H9 (cell line): ENCODE measurements at regions not wholly inside any gene's neighbourhood (a gene's known extent, or its start where the extent isn't known, plus 50 kb on each side); places are given as distances from the start of the nearest gene placed in this dataset.

ENCODE experiments used
- DNase-seq: peaks from one replicate; pipeline ENCODE4 v3.0.0-alpha.2; 2017
- H2AFZ ChIP-seq: one replicate; pipeline ENCODE4 v1.6.1; 2013; ENCODE audit warnings: mild to moderate bottlenecking, low read length, control low read depth, moderate library complexity
- H2AK5ac ChIP-seq: 2 replicates; pipeline ENCODE4 v1.6.1; 2013; ENCODE audit warnings: low read length, control low read depth, mixed read lengths; ENCODE audit not compliant: insufficient read length
- H2BK120ac ChIP-seq: one replicate; pipeline ENCODE4 v1.6.1; 2013; ENCODE audit warnings: low read depth, mild to moderate bottlenecking, low read length, control low read depth, inconsistent platforms; ENCODE audit not compliant: poor library complexity, severe bottlenecking
- H2BK12ac ChIP-seq: 2 replicates; pipeline ENCODE4 v1.6.1; 2013; ENCODE audit warnings: low read length, control low read depth, mixed read lengths, low read depth; ENCODE audit not compliant: insufficient read length
- H2BK15ac ChIP-seq: 2 replicates; pipeline ENCODE4 v1.6.1; 2013; ENCODE audit warnings: low read depth, low read length, control low read depth
- H2BK20ac ChIP-seq: one replicate; pipeline ENCODE4 v1.6.1; 2013; ENCODE audit warnings: low read depth, mild to moderate bottlenecking, low read length, control low read depth, inconsistent platforms; ENCODE audit not compliant: poor library complexity, severe bottlenecking
- H2BK5ac ChIP-seq: 2 replicates; pipeline ENCODE4 v1.6.1; 2013; ENCODE audit warnings: low read length, control low read depth, mixed read lengths; ENCODE audit not compliant: insufficient read length
- H3K14ac ChIP-seq: 2 replicates; pipeline ENCODE4 v1.6.1; 2013; ENCODE audit warnings: low read length, control low read depth; ENCODE audit not compliant: insufficient read depth
- H3K18ac ChIP-seq: 2 replicates; pipeline ENCODE4 v1.6.1; 2013; ENCODE audit warnings: low read depth, mild to moderate bottlenecking, mixed read lengths, low read length, control low read depth; ENCODE audit not compliant: insufficient read length
- H3K23ac ChIP-seq: 2 replicates; pipeline ENCODE4 v1.6.1; 2013; ENCODE audit warnings: low read length, control low read depth, mixed read lengths, low read depth; ENCODE audit not compliant: insufficient read length
- H3K23me2 ChIP-seq: 2 replicates; pipeline ENCODE4 v1.6.1; 2013; ENCODE audit warnings: low read depth, mild to moderate bottlenecking, mixed read lengths, low read length, control low read depth; ENCODE audit not compliant: insufficient read length, poor library complexity, severe bottlenecking
- H3K27ac ChIP-seq: 2 replicates; pipeline ENCODE4 v1.5.1; 2013; ENCODE audit warnings: low read length, control low read depth, mixed read lengths, low read depth; ENCODE audit not compliant: insufficient read length
- H3K27me3 ChIP-seq: 2 replicates; pipeline ENCODE4 v1.6.1; 2013; ENCODE audit warnings: low read length, control low read depth, inconsistent platforms; ENCODE audit not compliant: insufficient read depth
- H3K4ac ChIP-seq: 2 replicates; pipeline ENCODE4 v1.6.1; 2013; ENCODE audit warnings: low read depth, mild to moderate bottlenecking, control low read depth, inconsistent platforms, low read length, moderate library complexity
- H3K4me1 ChIP-seq: 2 replicates; pipeline ENCODE4 v1.6.1; 2013; ENCODE audit warnings: low read length, control low read depth, inconsistent platforms; ENCODE audit not compliant: insufficient read depth
- H3K4me2 ChIP-seq: 2 replicates; pipeline ENCODE4 v1.6.1; 2013; ENCODE audit warnings: low read length, control low read depth, mixed read lengths; ENCODE audit not compliant: insufficient read length, insufficient read depth
- H3K56ac ChIP-seq: 2 replicates; pipeline ENCODE4 v1.6.1; 2013; ENCODE audit warnings: low read depth, mild to moderate bottlenecking, mixed read lengths, low read length, control low read depth; ENCODE audit not compliant: insufficient read length
- H3K79me1 ChIP-seq: 2 replicates; pipeline ENCODE4 v1.6.1; 2013; ENCODE audit warnings: low read depth, mild to moderate bottlenecking, moderate library complexity, low read length, control low read depth, inconsistent platforms; ENCODE audit not compliant: insufficient read depth, poor library complexity, severe bottlenecking
- H3K79me2 ChIP-seq: 2 replicates; pipeline ENCODE4 v1.6.1; 2013; ENCODE audit warnings: low read length, control low read depth, inconsistent platforms; ENCODE audit not compliant: insufficient read depth
- H3K9ac ChIP-seq: 2 replicates; pipeline ENCODE4 v1.6.1; 2013; ENCODE audit warnings: low read length, control low read depth, mixed read lengths; ENCODE audit not compliant: insufficient read length; ENCODE audit errors: extremely low read depth
- H3K9me3 ChIP-seq: one replicate; pipeline ENCODE4 v1.6.1; 2013; ENCODE audit warnings: low read depth, low read length, inconsistent platforms; ENCODE audit not compliant: control insufficient read depth
- H3T11ph ChIP-seq: one replicate; pipeline ENCODE4 v1.6.1; 2013; ENCODE audit warnings: mild to moderate bottlenecking, low read length, control low read depth, inconsistent platforms
- H4K20me1 ChIP-seq: one replicate; pipeline ENCODE4 v1.6.1; 2013; ENCODE audit not compliant: control insufficient read depth, insufficient read length, insufficient read depth
- H4K5ac ChIP-seq: 2 replicates; pipeline ENCODE4 v1.6.1; 2013; ENCODE audit warnings: low read depth, mild to moderate bottlenecking, mixed read lengths, low read length, control low read depth; ENCODE audit not compliant: insufficient read length
- H4K8ac ChIP-seq: replicated peaks from 2 replicates; pipeline ENCODE4 v1.6.1; 2013; ENCODE audit warnings: low read length, control low read depth, mixed read lengths, low read depth; ENCODE audit not compliant: insufficient read length
- H4K91ac ChIP-seq: 2 replicates; pipeline ENCODE4 v1.6.1; 2013; ENCODE audit warnings: low read depth, mild to moderate bottlenecking, moderate library complexity, mixed read lengths, low read length, control low read depth; ENCODE audit not compliant: insufficient read length
- H3K27ac Mint-ChIP-seq, 3 experiments: 2 replicates in 2 of 3; 3 replicates in 1 of 3; pipeline ENCODE4 v1.8.0; 2020 to 2021; ENCODE audit warnings: mixed read lengths in 3 of 3, mild to moderate bottlenecking in 1 of 3, moderate library complexity in 1 of 3
- H3K27me3 Mint-ChIP-seq: 2 replicates; pipeline ENCODE4 v1.8.0; 2021; ENCODE audit warnings: low read depth, mild to moderate bottlenecking, moderate library complexity, mixed read lengths
- H3K36me3 Mint-ChIP-seq, 3 experiments: 2 replicates in 2 of 3; 3 replicates in 1 of 3; pipeline ENCODE4 v1.8.0; 2020 to 2021; ENCODE audit warnings: low read depth in 3 of 3, mixed read lengths in 3 of 3; ENCODE audit not compliant: insufficient read depth in 1 of 3
- H3K4me1 Mint-ChIP-seq, 2 experiments: 2 replicates each; pipeline ENCODE4 v1.8.0; 2020; ENCODE audit warnings: mixed read lengths in 2 of 2
- H3K4me3 Mint-ChIP-seq, 2 experiments: 2 replicates in 1 of 2; 3 replicates in 1 of 2; pipeline ENCODE4 v1.8.0; 2020 to 2021; ENCODE audit warnings: mild to moderate bottlenecking in 2 of 2, mixed read lengths in 2 of 2, moderate library complexity in 1 of 2
- H3K9me3 Mint-ChIP-seq, 2 experiments: 2 replicates in 1 of 2; 3 replicates in 1 of 2; pipeline ENCODE4 v1.8.0; 2020; ENCODE audit warnings: mild to moderate bottlenecking in 2 of 2, mixed read lengths in 2 of 2, moderate library complexity in 1 of 2
- WGBS: extraction: QIAGEN DNeasy Blood & Tissue Kit; methylation state at CpG from one replicate; pipeline ENCODE4 v1.1.7; 2013; ENCODE audit warnings: missing lambda C conversion rate, low lambda C conversion rate, mixed read lengths; ENCODE audit not compliant: insufficient read length; ENCODE audit errors: extremely low coverage; 5-methylcytosine and 5-hydroxymethylcytosine counted together
- TF ChIP-seq, protein P1 (sequence below): fragments of 200-600 bp; sonication (generic); conservative IDR thresholded peaks from 3 replicates; pipeline ENCODE4 v1.8.0; 2021; ENCODE audit warnings: antibody characterized with exemption, mild to moderate bottlenecking

DNA sequence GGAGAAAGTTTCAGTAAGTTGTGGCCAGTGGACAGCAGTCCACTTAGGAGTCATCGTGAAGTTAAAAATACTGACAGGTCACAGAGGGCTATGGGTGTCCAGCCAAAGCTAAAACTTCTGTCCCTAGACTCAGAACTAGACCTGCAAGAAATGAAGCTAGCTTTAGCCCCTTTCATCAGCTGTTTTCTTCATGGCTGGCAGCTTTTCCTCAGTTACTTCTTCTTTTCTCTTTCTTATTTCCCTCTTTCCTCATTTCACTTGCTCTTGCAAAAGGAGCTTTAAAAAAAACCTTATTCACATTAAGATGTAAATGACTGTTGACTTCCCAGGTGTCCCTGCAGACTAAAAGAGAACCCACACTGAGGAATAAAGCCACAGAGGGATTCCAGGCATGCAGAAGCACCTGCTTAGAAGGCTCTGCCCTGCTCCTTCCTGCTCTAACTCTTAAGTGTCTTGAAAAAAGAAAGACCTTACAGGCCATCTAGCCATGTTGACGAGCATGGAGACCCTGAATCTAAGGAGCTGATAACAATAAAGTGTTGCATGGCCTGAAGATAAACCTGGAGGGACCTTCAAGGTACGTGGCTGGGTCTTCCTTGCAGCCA lies 69.7 kb upstream of the CCND2 start:
- no peak overlapping the region for H2BK5ac ChIP-seq
- H3K23me2 ChIP-seq = no peaks in the 10 kb centered on the region
- no peak overlapping the region for H2AK5ac ChIP-seq
- no peak overlapping the region for H3T11ph ChIP-seq
- H2BK120ac ChIP-seq = no peak overlapping the region
- H4K8ac ChIP-seq = no peak overlapping the region
- H3K27ac Mint-ChIP-seq = peak overlapping the region; percentile 3 to 97 (median 92)
- no peaks in the 10 kb centered on the region for H3K79me2 ChIP-seq
- no peak overlapping the region for H4K5ac ChIP-seq
- H3K36me3 Mint-ChIP-seq = no peaks in the 10 kb centered on the region; a peak in 1 of 7 replicates
- TF ChIP-seq, protein P1, sequence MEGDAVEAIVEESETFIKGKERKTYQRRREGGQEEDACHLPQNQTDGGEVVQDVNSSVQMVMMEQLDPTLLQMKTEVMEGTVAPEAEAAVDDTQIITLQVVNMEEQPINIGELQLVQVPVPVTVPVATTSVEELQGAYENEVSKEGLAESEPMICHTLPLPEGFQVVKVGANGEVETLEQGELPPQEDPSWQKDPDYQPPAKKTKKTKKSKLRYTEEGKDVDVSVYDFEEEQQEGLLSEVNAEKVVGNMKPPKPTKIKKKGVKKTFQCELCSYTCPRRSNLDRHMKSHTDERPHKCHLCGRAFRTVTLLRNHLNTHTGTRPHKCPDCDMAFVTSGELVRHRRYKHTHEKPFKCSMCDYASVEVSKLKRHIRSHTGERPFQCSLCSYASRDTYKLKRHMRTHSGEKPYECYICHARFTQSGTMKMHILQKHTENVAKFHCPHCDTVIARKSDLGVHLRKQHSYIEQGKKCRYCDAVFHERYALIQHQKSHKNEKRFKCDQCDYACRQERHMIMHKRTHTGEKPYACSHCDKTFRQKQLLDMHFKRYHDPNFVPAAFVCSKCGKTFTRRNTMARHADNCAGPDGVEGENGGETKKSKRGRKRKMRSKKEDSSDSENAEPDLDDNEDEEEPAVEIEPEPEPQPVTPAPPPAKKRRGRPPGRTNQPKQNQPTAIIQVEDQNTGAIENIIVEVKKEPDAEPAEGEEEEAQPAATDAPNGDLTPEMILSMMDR = no peak
- no peak overlapping the region for H3K18ac ChIP-seq
- H3K27me3 Mint-ChIP-seq = peaks cover 9% of the 10 kb centered on the region
- H4K20me1 ChIP-seq = no peaks in the 10 kb centered on the region
- H3K4ac ChIP-seq = no peak overlapping the region
- no peak overlapping the region for H4K91ac ChIP-seq
- no peak overlapping the region for H3K56ac ChIP-seq
- peaks cover 15% of the 10 kb centered on the region; the same call in 1 of the 2 replicates for H3K4me1 ChIP-seq
- no peak overlapping the region for H3K14ac ChIP-seq
- no peaks in the 10 kb centered on the region for H3K27me3 ChIP-seq
- H3K23ac ChIP-seq = no peak overlapping the region
- no peaks in the 10 kb centered on the region; a peak in 1 of 5 replicates for H3K9me3 Mint-ChIP-seq
- no peak overlapping the region for H2BK15ac ChIP-seq
- H3K4me3 Mint-ChIP-seq = peak overlapping the region; percentile 4 to 41
- H3K9ac ChIP-seq = no peak overlapping the region
- peak; percentile 79 for DNase-seq
- H2BK20ac ChIP-seq = no peak overlapping the region
- peak overlapping the region; percentile 40 for H3K27ac ChIP-seq
- no peak overlapping the region for H2BK12ac ChIP-seq
- no CpG with 5 or more reads among the region's 3 CpGs for WGBS
- no peak overlapping the region for H2AFZ ChIP-seq
- H3K4me2 ChIP-seq = peak overlapping the region; percentile 50
- H3K9me3 ChIP-seq = no peaks in the 10 kb centered on the region
- peaks cover 62 to 68% of the 10 kb centered on the region in 2 experiments for H3K4me1 Mint-ChIP-seq
- H3K79me1 ChIP-seq = no peaks in the 10 kb centered on the region
